GM18870 (cell line): ENCODE measurements at regions not wholly inside any gene's neighbourhood (a gene's known extent, or its start where the extent isn't known, plus 50 kb on each side); places are given as distances from the start of the nearest gene placed in this dataset.
"Not testable (repeated sequence)": the region's sequence is repeated elsewhere in the genome, so short reads cannot be mapped to it uniquely, and the experiment has no call there.

Experiments
- ATAC-seq: cut with Tn5 transposase; IDR thresholded peaks from one replicate; pipeline ENCODE4 v1.9.1; 2021; ENCODE audit warnings: moderate library complexity; ENCODE audit not compliant: unreplicated experiment

DNA sequence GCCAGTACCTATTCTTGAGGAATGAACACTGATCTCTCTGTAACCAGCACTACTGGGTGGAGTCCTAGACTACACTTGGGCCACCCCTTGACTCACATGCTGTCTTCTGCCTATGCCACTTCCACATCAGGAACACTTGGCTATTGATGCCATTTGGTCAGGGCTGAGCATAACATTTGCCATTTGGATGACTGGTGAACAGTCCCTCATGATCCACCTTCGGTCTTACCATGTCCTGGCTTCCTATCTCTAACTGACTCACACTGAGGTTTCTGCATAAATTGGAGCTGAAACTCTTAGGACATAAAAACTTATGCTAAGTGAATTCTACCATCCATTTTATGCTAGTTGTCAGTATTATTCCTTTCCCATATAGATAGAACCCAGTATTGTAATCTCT is 91.7 kb upstream of the PELI2 start:
- no peak for ATAC-seq

DNA sequence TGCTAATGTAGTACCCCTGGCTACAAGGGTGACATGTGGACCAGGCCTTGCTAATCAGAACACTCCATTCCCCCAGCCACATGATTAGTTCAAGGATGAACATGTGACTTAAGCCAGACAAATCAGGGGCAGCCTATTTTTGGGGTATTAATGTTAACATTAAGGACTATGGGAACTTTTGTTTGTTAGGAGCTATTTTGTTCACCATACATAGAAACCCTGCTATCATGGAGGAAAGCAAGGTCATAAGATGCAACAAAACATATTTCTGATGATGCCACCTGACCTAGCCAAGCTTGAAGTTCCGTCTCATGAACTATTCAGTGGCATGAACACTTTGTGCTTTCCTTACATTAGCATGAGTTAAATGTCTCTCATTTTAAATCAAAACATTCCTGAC is 90.8 kb upstream of the PELI2 start:
- ATAC-seq: no peak

DNA sequence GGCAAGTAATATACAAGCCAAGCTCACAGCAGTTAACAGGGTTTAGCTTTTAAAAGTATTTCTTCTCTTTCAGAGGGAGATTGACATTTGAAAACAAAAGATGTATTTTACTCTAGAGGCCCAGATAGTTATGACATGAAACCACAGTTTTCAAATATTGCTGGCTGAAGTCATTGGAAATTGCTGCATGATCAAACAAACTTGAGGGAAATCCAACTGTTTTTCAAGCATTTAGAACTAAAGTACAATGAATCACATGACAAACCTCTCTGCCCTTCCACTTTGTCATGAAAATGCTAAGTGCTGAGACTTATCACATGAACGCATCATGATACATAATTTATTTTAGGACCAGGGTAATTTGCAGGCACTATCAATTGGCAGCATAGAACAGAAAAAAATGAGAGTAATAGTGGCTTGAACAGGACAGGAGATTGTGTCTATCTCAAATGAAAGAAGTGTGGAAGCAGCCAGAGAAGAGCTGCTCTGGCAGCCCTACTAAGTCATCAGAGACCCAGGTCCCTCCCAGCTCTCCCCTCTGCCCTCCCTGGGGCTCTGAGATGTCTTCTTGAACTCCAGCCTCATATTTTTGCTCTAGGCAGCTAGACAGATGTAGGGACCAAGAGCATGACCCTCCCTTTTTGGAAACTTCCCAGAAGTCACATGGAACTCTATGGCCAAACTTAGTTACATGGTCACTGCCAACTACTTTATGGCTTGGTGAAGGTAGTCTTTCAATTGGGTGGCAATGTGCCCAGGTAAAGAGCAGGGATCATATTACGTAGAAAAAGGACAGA is 90.1 kb upstream of the PELI2 start:
- no peak for ATAC-seq

DNA sequence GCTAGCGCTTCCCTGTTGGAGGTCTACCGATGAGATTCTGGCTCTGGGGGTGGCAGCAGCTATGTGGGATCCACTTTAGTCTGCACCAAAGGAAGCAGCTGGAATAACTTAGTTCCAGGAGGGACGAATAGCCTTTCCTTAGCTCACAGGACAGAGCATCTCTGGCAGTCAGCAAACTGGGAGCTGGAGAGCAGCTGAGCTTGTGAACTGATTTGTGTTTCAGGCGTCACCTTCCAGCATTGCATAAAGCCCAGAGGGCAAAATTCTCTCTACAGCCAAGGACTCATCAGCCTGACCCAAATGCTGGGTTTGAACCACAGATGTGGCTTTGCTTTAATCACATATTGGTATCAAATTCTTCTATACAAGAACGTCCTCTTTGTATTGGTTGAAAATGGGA is 81.9 kb upstream of the PELI2 start:
- ATAC-seq: no peak

DNA sequence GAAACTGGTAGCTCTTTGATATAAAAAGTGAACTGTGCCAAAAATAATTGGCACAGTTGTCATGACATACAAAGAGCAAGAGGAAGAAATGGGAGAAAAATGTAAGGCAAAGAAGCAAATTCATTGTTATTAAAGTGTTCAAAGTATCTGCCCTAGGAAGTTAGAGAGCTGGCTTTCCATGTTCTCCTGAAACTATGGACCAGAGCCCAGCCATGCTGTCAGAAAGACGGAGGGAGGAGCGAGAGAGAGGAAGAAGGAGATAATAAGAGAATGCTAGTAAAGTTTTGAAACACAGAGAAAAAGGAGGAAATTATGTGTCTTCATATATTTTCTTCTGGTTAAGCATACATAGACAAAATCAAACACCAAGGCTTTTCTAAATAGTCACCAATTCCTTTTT is 78.1 kb upstream of the PELI2 start:
- ATAC-seq: no peak

DNA sequence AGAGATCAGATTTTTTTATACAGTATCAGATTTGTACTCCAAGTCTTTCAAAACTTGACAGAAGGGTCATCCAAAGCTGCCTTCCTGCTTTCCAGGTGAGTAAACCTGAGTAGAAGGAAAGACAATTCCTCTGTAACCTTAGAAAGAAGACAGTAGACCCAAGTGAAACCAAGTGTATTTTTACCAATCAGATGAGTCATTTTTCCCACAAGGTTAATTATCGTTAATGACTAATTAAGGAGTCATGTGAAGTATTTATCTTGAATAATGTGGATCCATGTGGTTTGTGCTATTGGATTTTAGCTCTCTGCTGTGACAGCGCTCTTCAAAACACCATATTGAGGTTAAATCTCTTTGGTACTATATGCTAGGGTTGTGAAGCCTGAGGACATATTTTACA is 74.0 kb upstream of the PELI2 start:
- ATAC-seq: no peak

DNA sequence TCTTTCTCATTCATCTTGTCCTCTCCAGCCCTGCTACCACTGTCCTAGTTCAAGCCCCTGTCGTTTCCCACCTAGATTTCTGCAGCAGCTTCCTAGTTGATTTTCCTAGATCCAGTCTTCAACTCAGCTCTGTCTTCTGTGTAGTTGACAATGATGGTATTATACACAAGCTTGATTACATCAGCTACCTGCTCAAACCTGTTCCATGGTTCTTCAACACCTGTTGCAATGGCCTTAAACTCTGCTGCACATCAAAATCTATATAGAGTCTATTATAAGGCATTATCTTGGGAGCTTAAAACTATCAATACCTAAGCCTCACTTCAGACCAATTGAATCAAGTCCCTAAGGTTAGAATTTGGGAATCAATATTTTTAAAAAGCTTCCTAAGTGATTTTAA is 71.7 kb upstream of the PELI2 start:
- ATAC-seq: no peak

DNA sequence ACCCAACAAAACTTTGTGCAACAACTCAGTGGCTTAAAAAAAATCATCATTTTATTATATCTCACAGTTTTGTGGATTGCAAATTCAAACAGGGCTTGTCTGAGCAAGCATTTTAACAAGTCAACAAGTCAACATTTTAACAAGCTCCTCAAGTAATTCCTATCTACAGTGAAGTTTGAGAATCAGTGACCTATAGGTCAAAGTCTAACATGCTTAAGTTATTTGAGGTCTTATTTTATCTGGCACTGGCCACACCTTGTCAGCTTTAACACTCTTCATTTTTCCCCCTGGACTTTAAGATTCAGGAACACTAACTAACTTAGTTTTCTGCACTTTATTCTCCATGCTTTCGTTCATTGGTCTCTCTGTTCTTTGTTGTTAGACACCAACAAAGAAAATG is 71.2 kb upstream of the PELI2 start:
- no peak for ATAC-seq

DNA sequence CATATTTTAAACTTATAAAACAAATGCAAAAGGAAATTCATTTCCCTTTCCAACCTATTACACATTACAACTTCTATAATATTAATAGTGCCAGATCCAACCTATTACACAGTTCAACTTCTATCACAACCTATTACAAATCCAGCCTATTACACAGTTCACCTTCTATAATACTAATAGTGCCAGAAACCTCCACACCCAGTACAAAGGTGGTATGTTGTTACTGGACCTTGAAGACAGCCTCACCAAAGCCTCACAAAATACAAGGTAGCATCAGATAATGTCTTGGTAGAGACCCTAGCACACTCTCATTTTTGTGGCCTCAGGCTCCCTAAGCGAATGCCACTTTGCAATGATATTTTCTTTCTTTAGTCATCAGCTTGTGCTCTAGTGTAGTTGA is 68.7 kb upstream of the PELI2 start:
- ATAC-seq: no peak

DNA sequence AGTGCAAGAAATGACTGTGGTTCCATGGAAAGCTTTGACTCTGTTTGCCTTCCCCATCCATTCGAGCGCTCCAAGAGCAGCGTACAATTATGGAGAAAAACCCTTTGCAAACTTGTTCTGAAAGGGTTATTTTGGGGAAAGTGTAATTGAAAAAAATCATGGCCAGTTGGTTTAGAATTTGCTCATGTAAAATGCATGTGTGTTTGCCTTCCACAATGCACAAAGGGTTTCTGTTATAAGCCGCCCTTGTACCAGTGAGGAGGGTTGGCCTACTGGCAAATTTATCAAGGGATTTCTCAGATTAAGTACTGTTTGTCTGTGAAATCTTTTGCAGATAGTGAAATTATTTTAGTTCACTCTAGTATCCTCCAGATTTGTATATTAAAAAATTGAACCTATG is 62.7 kb upstream of the PELI2 start:
- ATAC-seq: no peak

DNA sequence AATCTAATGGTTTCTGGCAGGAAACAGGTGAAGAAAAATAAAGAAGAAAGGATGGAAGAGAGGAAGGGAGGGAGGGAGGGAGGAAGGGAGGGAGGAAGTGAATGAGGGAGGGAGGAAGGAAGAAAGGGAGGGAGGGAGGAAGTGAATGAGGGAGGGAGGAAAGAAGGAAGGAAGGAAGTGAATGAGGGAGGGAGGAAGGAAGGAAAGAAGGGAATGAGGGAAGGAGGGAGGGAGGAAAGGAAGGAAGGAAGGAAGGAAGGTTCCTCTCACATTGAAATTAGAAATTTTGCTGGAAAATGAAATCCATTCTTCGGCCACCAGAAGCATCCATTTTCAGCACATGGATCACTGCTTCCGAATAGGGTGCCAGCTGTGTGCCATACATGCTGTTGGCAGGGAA is 62.2 kb upstream of the PELI2 start:
- no peak for ATAC-seq

DNA sequence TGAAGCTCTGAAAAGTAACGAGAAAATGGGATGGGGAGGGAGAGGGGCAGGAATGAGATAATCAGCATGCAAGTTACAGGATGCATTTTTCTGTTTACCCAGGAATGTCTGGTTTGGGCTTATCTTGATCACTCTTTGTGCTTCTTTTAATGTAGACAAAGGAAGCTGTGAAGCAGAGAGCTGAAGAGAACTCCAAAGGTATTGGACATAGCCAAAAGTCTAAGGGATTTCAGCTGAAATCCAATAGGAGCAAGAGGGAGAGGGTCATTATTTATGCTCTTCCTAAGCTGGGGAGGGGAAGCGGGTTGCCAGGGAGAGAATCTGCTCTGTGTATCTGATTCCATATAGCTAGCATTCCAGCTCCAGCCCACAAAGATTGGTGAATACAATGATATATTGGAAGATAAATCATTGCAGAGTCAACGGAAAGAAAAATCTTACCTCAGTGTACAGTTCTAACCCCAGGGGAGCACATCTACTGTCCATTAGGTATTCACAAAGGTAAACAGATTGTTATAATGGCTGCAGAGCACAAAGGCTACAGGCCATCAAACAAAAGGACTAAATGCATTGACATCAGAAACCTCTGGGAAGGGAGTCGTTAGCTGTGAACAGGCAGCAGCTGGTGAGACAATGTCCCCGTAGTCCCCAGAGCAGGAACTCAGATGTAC is 61.0 kb upstream of the PELI2 start:
- no peak for ATAC-seq

DNA sequence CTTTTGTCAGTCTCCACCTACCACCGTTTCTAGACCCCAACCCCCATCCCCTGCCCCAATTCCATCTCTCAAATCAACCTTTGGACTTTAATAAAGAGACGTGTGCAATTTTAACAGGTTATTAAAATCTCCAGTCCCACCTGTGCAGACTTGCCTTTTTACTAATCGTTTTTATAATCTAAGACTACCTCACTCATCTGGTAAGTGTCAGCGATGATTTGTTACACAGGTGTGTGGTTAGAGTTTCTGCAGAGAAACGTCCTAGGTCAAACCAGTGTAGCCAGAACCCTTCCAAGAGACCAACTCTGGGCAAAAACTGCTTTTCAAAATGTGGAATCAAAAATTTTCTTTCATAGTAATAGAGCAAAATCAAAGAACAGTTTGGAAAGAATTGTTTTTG is 60.4 kb upstream of the PELI2 start:
- ATAC-seq: no peak

DNA sequence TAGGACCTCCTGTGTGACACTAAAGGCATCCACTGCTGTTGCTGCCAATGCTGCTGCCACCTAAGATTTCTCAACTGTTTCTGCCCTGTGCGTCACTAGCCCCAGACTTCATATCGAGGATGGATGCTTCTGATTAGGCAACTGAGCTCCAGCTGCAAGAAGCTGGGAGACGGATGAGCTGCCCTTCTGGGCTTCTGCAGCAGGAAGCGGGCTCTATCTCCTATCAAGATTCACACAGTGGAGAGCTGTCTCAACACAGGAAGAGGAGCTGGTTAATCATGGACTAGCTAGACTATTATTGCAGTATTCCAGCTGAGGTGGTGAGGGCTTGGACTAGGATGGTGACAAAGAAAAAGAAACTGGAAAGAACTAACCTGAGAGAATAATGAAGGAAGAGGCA is 59.2 kb upstream of the PELI2 start:
- ATAC-seq: no peak

DNA sequence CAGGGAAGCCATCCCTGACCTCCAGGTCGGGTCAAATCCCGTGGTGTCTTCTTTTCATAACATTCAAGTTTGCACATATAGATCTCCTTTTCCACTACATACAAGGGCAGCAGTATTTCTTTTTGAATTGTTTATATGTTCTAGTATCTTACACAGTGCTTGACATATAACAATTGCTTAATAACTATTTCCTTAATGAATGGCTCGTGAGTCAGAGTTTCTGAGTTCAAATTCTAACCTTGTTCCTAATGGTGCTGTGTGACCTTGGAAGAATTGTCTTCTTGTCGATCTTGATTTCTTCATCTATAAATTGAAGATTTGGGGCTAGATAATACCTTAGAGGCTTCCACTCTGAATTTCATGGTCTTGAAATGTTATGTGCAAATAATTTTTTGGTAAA is 57.2 kb upstream of the PELI2 start:
- ATAC-seq: no peak

DNA sequence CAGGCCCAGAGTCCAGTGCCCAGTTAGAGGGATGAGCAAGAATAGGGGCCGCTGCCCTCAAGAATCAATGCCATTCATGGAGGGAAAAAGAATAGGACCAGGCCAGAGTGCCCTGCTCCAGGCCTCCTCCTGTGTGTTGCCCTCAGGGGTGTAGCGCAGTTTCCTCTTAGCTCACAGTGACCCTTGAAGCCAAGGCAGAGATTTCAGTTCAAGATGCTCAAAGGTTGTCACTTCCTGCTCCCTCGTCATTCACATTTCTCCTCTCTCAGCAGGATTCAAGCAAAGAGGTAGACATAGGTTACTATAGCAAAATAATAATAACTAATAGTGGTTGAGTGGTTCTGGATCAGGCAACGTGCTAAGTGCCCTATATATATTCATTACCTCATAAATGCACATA is 55.1 kb upstream of the PELI2 start:
- ATAC-seq: no peak

DNA sequence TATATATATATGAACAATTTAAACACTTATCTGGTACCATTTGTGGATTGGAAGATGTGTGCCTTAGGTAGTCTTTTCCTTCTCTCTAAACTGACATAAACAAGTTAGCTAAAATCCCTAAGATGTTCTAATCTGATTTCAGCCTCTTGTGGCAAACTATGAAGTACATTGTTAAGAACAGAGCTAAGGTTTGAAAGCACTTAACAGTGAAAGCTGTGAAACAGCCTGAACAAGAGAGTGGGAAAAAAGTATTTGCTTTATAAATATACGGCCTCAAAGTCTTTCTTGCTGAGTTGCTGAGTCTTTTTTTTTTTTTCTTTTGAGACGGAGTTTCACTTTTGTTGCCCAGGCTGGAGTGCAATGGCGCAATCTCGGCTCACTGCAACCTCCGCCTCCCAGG is 53.7 kb upstream of the PELI2 start:
- ATAC-seq: no peak

DNA sequence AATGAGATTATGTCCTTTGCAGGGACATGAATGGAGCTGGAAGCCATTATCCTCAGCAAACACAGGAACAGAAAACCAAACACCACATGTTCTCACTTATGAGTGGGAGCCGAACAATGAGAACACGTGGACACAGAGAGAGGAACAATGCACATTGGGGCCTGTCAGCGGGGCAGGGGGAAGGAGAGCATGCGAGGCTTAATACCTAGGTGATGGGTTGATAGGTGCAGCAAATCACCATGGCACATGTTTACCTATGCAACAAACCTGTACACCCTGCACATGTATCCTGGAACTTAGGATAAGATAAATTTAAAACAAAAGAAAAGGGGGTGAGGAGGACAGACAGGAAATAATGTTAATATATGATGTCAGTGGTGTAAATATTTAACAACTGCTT is 53.0 kb upstream of the PELI2 start:
- not testable (repeated sequence) for ATAC-seq

DNA sequence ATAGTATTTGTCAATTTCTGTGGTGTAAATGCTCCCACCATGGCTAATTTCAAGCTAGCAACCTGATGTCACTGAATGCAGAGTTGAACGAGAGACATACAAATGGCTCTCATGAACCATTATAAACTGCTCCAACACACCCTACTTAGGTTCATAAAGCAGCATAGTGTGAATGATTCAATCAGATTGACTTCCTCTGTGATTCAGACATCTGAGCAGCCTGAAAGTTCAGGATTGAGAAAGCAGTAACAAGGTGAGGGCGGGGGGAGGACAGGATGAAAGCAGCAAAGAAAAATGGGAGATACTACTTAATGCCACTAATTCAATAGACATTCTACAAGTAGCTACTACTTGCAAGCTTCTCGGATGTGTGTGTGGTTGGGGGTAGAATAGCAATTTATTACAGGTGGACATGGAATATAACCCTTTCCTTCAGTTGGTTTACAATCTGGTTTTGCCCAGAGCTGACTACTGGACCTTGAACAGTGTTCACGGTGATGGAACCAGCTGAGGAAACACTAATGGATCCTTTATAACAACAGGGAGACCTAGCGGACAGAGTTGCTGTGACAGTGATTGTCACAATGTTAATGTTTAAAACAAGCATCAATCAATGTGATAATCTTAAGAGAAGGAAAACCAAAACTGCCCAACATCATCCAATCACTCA is 52.5 kb upstream of the PELI2 start:
- no peak for ATAC-seq
